Osteocyte (in vitro differentiated cells): ENCODE measurements at regions not wholly inside any gene's neighbourhood (a gene's known extent, or its start where the extent isn't known, plus 50 kb on each side); places are given as distances from the start of the nearest gene placed in this dataset.

Experiments used
- DNase-seq: peaks from one replicate; pipeline ENCODE4 v3.0.0; 2021; ENCODE audit warnings: mixed read lengths; ENCODE audit not compliant: unreplicated experiment; ENCODE audit errors: extremely low spot score
- H3K27ac Mint-ChIP-seq: one replicate; pipeline ENCODE4 v1.8.0; 2021; ENCODE audit warnings: mild to moderate bottlenecking, mixed read lengths; ENCODE audit not compliant: unreplicated experiment
- H3K27me3 Mint-ChIP-seq: one replicate; pipeline ENCODE4 v1.8.0; 2021; ENCODE audit warnings: mixed read lengths; ENCODE audit not compliant: unreplicated experiment
- H3K36me3 Mint-ChIP-seq: one replicate; pipeline ENCODE4 v1.8.0; 2021; ENCODE audit warnings: mixed read lengths; ENCODE audit not compliant: unreplicated experiment
- H3K4me1 Mint-ChIP-seq: one replicate; pipeline ENCODE4 v1.8.0; 2021; ENCODE audit warnings: mixed read lengths; ENCODE audit not compliant: unreplicated experiment
- H3K4me3 Mint-ChIP-seq: one replicate; pipeline ENCODE4 v1.8.0; 2021; ENCODE audit warnings: mild to moderate bottlenecking, moderate library complexity, mixed read lengths; ENCODE audit not compliant: unreplicated experiment
- H3K9me3 Mint-ChIP-seq: one replicate; pipeline ENCODE4 v1.8.0; 2021; ENCODE audit warnings: mixed read lengths; ENCODE audit not compliant: unreplicated experiment
- CTCF ChIP-seq: fragments of 200-600 bp; sonication (generic); IDR thresholded peaks from 2 replicates; pipeline ENCODE4 v1.5.0; 2021; ENCODE audit warnings: antibody characterized with exemption, mild to moderate bottlenecking, moderate library complexity

GRCh38 chr6:99151634-99152346, 197.7 kb downstream of the FAXC start:
- H3K4me1 Mint-ChIP-seq, result no peaks in the 10 kb centered on the region
- H3K27me3 Mint-ChIP-seq, result peaks cover 3% of the 10 kb centered on the region
- no peak overlapping the region for H3K4me3 Mint-ChIP-seq
- no peak overlapping the region for H3K27ac Mint-ChIP-seq
- no peaks in the 10 kb centered on the region for H3K9me3 Mint-ChIP-seq
- TF ChIP-seq CTCF, result peak; percentile 61
- H3K36me3 Mint-ChIP-seq, result no peaks in the 10 kb centered on the region
- DNase-seq, result no peak

- Mint-ChIP-seq H3K27ac (no peak overlapping the region), H3K36me3 (no peaks in the 10 kb centered on the region), H3K27me3 (peaks cover 3% of the 10 kb centered on the region), H3K4me1 (no peaks in the 10 kb centered on the region), H3K4me3 (no peak overlapping the region), H3K9me3 (no peaks in the 10 kb centered on the region)
- no peak for TF ChIP-seq CTCF
- DNase-seq, result no peak
Measured at GRCh38 chr6:99148761-99149160, 200.7 kb downstream of the FAXC start.

- peaks cover 6% of the 10 kb centered on the region for H3K27me3 Mint-ChIP-seq
- H3K4me1 Mint-ChIP-seq, result no peaks in the 10 kb centered on the region
- no peak overlapping the region for H3K27ac Mint-ChIP-seq
- no peak for TF ChIP-seq CTCF
- H3K9me3 Mint-ChIP-seq, result no peaks in the 10 kb centered on the region
- H3K36me3 Mint-ChIP-seq, result no peaks in the 10 kb centered on the region
- H3K4me3 Mint-ChIP-seq, result no peak overlapping the region
- no peak for DNase-seq
Measured at GRCh38 chr6:99148111-99148510, 200.4 kb upstream of the FBXL4 start.

GRCh38 chr6:99147206-99147605, 199.5 kb upstream of the FBXL4 start:
- no peak for DNase-seq
- Mint-ChIP-seq H3K9me3 (no peaks in the 10 kb centered on the region), H3K27ac (no peak overlapping the region), H3K27me3 (peaks cover 6% of the 10 kb centered on the region), H3K4me1 (no peaks in the 10 kb centered on the region), H3K36me3 (no peaks in the 10 kb centered on the region), H3K4me3 (no peak overlapping the region)
- TF ChIP-seq CTCF, result no peak

- no peak for TF ChIP-seq CTCF
- no peak for DNase-seq
- H3K27me3 Mint-ChIP-seq, result peaks cover 6% of the 10 kb centered on the region
- no peak overlapping the region for H3K4me3 Mint-ChIP-seq
- no peaks in the 10 kb centered on the region for H3K9me3 Mint-ChIP-seq
- no peaks in the 10 kb centered on the region for H3K36me3 Mint-ChIP-seq
- H3K4me1 Mint-ChIP-seq, result no peaks in the 10 kb centered on the region
- H3K27ac Mint-ChIP-seq, result no peak overlapping the region
Measured at GRCh38 chr6:99146711-99147110, 199.0 kb upstream of the FBXL4 start.
